Left lung (tissue), 4 donors: ENCODE measurements at regions not wholly inside any gene's neighbourhood (a gene's known extent, or its start where the extent isn't known, plus 50 kb on each side); places are given as distances from the start of the nearest gene placed in this dataset.
"Not testable (repeated sequence)": the region's sequence is repeated elsewhere in the genome, so short reads cannot be mapped to it uniquely, and the experiment has no call there.

Experiments used
- ATAC-seq: fragments of 200-7000 bp; cut with Tn5 transposase; one replicate; pipeline ENCODE4 v1.9.1; 2020; ENCODE audit warnings: moderate library complexity
- DNase-seq, 4 donors: peaks; one replicate each; pipeline ENCODE4 v3.0.0-alpha.2; 2013 to 2020
- H3K27ac ChIP-seq, 2 donors: fragments of 200-600 bp; sonication (generic) in 1 of 2; one replicate each; pipeline versions ENCODE4 v1.5.0 to v1.8.0; 2020 to 2021
- H3K27me3 ChIP-seq, 2 donors: fragments of 200-600 bp; sonication (generic) in 1 of 2; one replicate each; pipeline versions ENCODE4 v1.5.0 to v1.8.0; 2020 to 2021
- H3K36me3 ChIP-seq, 2 donors: fragments of 200-600 bp; sonication (generic) in 1 of 2; one replicate each; pipeline versions ENCODE4 v1.5.0 to v1.8.0; 2020 to 2021
- H3K4me1 ChIP-seq, 2 donors: fragments of 200-600 bp; one replicate each; pipeline ENCODE4 v1.8.0; 2021
- H3K4me3 ChIP-seq, 2 donors: fragments of 200-600 bp; sonication (generic) in 1 of 2; one replicate each; pipeline versions ENCODE4 v1.5.0 to v1.8.0; 2020 to 2021; ENCODE audit warnings: mild to moderate bottlenecking in 1 of 2
- H3K9me3 ChIP-seq, 2 donors: fragments of 200-600 bp; sonication (generic) in 1 of 2; one replicate each; pipeline versions ENCODE4 v1.5.0 to v1.8.0; 2020 to 2021
- CTCF ChIP-seq, 2 donors: fragments of 200-600 bp; sonication (generic) in 1 of 2; IDR thresholded peaks; one replicate each; pipeline versions ENCODE4 v1.5.0 to v1.8.0; 2021; ENCODE audit warnings: antibody characterized with exemption in 2 of 2
- intact Hi-C, 2 donors: fragments of 100-400 bp; cut with DNase I; formaldehyde crosslinking; loops; one replicate each; pipeline versions ENCODE4 v1.11.2 to v1.14.2; 2022
- donor health status: DM: no; HTN: yes; CAD: no.
- donor health status: DM: no; HTN: no; CAD: no.

GRCh38 chr13:24985107-24985506 is 110.8 kb upstream of the PABPC3 start:
- TF ChIP-seq CTCF (IDR thresholded peaks at IDR 0.05), result no peak
- intact Hi-C loops, result no loop called here
- no peaks in the 10 kb centered on the region for H3K4me1 ChIP-seq

GRCh38 chr13:24985896-24986295 is 110.0 kb upstream of the PABPC3 start:
- Histone ChIP-seq H3K27me3 (peaks cover 0 to 70% of the 10 kb centered on the region in 2 donors), H3K9me3 (no peaks in the 10 kb centered on the region), H3K36me3 (no peaks in the 10 kb centered on the region), H3K4me3 (no peak overlapping the region), H3K4me1 (no peaks in the 10 kb centered on the region), H3K27ac (no peak overlapping the region)
- intact Hi-C loops, result no loop called here
- ATAC-seq, result no peak
- DNase-seq, result no peak
- no peak for TF ChIP-seq CTCF (IDR thresholded peaks at IDR 0.05)

More at GRCh38 chr13:24985107-24985506, 110.8 kb upstream of the PABPC3 start:
- ATAC-seq (no peak), DNase-seq (no peak)
- H3K4me3 ChIP-seq, result no peak overlapping the region
- H3K27ac ChIP-seq, result no peak overlapping the region
- H3K27me3 ChIP-seq, result peaks cover 0 to 70% of the 10 kb centered on the region in 2 donors
- no peaks in the 10 kb centered on the region for H3K9me3 ChIP-seq
- H3K36me3 ChIP-seq, result no peaks in the 10 kb centered on the region

- no peak overlapping the region for H3K27ac ChIP-seq
- ATAC-seq (no peak), DNase-seq (no peak)
- no peaks in the 10 kb centered on the region for H3K4me1 ChIP-seq
- TF ChIP-seq CTCF (IDR thresholded peaks at IDR 0.05), result no peak
- no peak overlapping the region for H3K4me3 ChIP-seq
- no peaks in the 10 kb centered on the region for H3K9me3 ChIP-seq
- peaks cover 0 to 70% of the 10 kb centered on the region in 2 donors for H3K27me3 ChIP-seq
- no peaks in the 10 kb centered on the region for H3K36me3 ChIP-seq
- intact Hi-C loops, result no loop called here
Measured at GRCh38 chr13:24986826-24987225, 109.1 kb upstream of the PABPC3 start.

- intact Hi-C loops, H3K4me3 ChIP-seq, H3K36me3 ChIP-seq, H3K4me1 ChIP-seq, H3K9me3 ChIP-seq, ATAC-seq, H3K27ac ChIP-seq, DNase-seq: not testable (repeated sequence)
- peaks cover 0 to 48% of the 10 kb centered on the region in 2 donors for H3K27me3 ChIP-seq
Measured at GRCh38 chr13:24989959-24990358, 106.0 kb upstream of the PABPC3 start.

GRCh38 chr13:24992946-24993345 is 103.0 kb upstream of the PABPC3 start:
- H3K4me1 ChIP-seq, H3K36me3 ChIP-seq, intact Hi-C loops, H3K27ac ChIP-seq, DNase-seq, H3K9me3 ChIP-seq, ATAC-seq, H3K4me3 ChIP-seq: not testable (repeated sequence)
- H3K27me3 ChIP-seq, result peaks cover 0 to 31% of the 10 kb centered on the region in 2 donors

- peaks cover 0 to 31% of the 10 kb centered on the region in 2 donors for H3K27me3 ChIP-seq
- DNase-seq (peak in 3 of 4 donors; percentile 48 to 78 (median 56)), ATAC-seq (peak; percentile 98)
- H3K9me3 ChIP-seq, result no peaks in the 10 kb centered on the region
- H3K4me3 ChIP-seq, result no peak overlapping the region
- intact Hi-C loops, result no loop called here
- H3K27ac ChIP-seq, result no peak overlapping the region
- no peaks in the 10 kb centered on the region for H3K36me3 ChIP-seq
- peak; percentile 64 to 80 for TF ChIP-seq CTCF (IDR thresholded peaks at IDR 0.05)
- no peaks in the 10 kb centered on the region for H3K4me1 ChIP-seq
Measured at GRCh38 chr13:24995225-24995804, 100.6 kb upstream of the PABPC3 start.
